Kidney (tissue), 13 donors: ENCODE measurements at regions not wholly inside any gene's neighbourhood (a gene's known extent, or its start where the extent isn't known, plus 50 kb on each side); places are given as distances from the start of the nearest gene placed in this dataset.
A peak's percentile ranks its signal among the peaks of the same experiment; 100 is the strongest.

Source experiments
- DNase-seq, 5 donors: peaks; one replicate each; pipeline ENCODE4 v3.0.0-alpha.2; 2013 to 2020
- FAIRE-seq: peaks from 2 replicates; lab custom pipeline; 2012; peaks lifted over from hg19 to GRCh38; lab: Jason Lieb, UNC
- H3K27ac ChIP-seq, 2 donors: one replicate each; pipeline ENCODE4 v1.7.0; 2013; ENCODE audit warnings: low read depth in 2 of 2, low read length in 2 of 2, inconsistent platforms in 1 of 2
- H3K27me3 ChIP-seq: one replicate; pipeline ENCODE4 v1.7.1; 2013; ENCODE audit warnings: low read length, inconsistent platforms; ENCODE audit not compliant: control insufficient read depth, insufficient read depth
- H3K36me3 ChIP-seq, 3 donors: one replicate each; pipeline versions ENCODE4 v1.7.0 to v1.7.1; 2013; ENCODE audit warnings: low read length in 3 of 3, control low read depth in 1 of 3, inconsistent platforms in 1 of 3; ENCODE audit not compliant: insufficient read depth in 3 of 3, control insufficient read depth in 2 of 3
- H3K4me1 ChIP-seq, 3 donors: one replicate each; pipeline versions ENCODE4 v1.7.0 to v1.7.1; 2013; ENCODE audit warnings: low read length in 3 of 3, inconsistent platforms in 1 of 3, low read depth in 1 of 3; ENCODE audit not compliant: control insufficient read depth in 2 of 3, insufficient read depth in 2 of 3
- H3K4me3 ChIP-seq, 3 donors: one replicate each; pipeline versions ENCODE4 v1.7.0 to v1.8.1; 2013; ENCODE audit warnings: low read length in 3 of 3, control low read depth in 1 of 3, inconsistent platforms in 1 of 3
- H3K9ac ChIP-seq, 3 donors: one replicate each; pipeline versions ENCODE4 v1.7.0 to v1.7.1; 2013; ENCODE audit warnings: low read length in 3 of 3, control low read depth in 1 of 3, inconsistent platforms in 1 of 3
- H3K9me3 ChIP-seq, 3 donors: one replicate each; pipeline versions ENCODE4 v1.7.0 to v1.7.1; 2013; ENCODE audit warnings: low read length in 3 of 3, control low read depth in 1 of 3, inconsistent platforms in 1 of 3; ENCODE audit not compliant: control insufficient read depth in 2 of 3, insufficient read depth in 1 of 3
- intact Hi-C: fragments of 100-400 bp; cut with DNase I; formaldehyde crosslinking; loops from one replicate; pipeline ENCODE4 v1.11.1; 2022
- TF ChIP-seq, protein P1 (sequence below): IDR thresholded peaks from 3 replicates; pipeline ENCODE4 v1.5.1; 2012; ENCODE audit warnings: mild to moderate bottlenecking, moderate library complexity, borderline replicate concordance; ENCODE audit not compliant: insufficient read depth; ENCODE audit errors: extremely low read depth
- donor health status: control.
- donor health status: control.
- donor health status: control.
- donor health status: control.
- donor health status: control.
- donor health status: DM: yes; HTN: yes; CAD: no.
- donor health status: Normal renal cell carcinoma (clear cell type).

DNA sequence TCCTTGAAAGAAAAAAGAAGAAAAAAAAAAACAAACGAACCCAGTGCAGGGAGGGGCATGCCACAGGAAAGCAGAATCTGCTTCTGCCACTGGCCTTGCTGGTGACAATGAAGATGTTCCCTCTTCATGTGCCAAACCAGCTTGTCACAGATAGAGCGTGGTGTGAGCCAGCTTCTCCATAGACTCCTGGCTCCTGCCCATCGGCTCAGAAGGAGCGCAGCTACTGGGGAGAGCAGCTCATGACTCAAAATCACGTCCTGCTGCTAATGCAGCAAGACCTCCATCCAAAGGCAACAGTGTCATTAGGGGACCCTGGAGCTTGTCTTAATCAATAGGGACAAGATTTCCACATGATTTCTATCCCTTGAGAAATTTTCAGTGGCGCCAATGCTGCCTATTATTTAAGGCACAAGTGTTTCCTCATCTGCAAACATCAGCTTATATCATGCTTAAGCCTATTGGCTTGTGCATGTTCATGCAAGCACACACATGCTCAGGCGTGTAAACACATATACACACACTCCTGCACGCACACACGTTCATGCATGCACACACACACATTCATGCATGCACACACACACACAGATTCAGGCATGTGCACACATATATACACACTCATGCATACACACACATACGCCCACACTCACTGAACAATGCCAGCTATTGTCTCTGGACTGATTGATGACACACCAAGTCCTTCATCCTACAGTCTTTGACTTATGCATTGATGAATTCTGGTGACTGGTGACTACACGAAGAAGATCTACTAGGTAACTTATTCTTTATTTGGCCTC is 682.0 kb upstream of the ID2 start:
- intact Hi-C loops: no loop called here
- no peak overlapping the region for H3K4me3 ChIP-seq
- no peaks in the 10 kb centered on the region for H3K27me3 ChIP-seq
- H3K36me3 ChIP-seq: no peaks in the 10 kb centered on the region
- FAIRE-seq (no peak), DNase-seq (no peak)
- TF ChIP-seq, protein P1, sequence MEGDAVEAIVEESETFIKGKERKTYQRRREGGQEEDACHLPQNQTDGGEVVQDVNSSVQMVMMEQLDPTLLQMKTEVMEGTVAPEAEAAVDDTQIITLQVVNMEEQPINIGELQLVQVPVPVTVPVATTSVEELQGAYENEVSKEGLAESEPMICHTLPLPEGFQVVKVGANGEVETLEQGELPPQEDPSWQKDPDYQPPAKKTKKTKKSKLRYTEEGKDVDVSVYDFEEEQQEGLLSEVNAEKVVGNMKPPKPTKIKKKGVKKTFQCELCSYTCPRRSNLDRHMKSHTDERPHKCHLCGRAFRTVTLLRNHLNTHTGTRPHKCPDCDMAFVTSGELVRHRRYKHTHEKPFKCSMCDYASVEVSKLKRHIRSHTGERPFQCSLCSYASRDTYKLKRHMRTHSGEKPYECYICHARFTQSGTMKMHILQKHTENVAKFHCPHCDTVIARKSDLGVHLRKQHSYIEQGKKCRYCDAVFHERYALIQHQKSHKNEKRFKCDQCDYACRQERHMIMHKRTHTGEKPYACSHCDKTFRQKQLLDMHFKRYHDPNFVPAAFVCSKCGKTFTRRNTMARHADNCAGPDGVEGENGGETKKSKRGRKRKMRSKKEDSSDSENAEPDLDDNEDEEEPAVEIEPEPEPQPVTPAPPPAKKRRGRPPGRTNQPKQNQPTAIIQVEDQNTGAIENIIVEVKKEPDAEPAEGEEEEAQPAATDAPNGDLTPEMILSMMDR: no peak
- H3K9ac ChIP-seq: no peak overlapping the region
- no peak overlapping the region for H3K27ac ChIP-seq
- no peaks in the 10 kb centered on the region for H3K9me3 ChIP-seq
- H3K4me1 ChIP-seq: no peaks in the 10 kb centered on the region

DNA sequence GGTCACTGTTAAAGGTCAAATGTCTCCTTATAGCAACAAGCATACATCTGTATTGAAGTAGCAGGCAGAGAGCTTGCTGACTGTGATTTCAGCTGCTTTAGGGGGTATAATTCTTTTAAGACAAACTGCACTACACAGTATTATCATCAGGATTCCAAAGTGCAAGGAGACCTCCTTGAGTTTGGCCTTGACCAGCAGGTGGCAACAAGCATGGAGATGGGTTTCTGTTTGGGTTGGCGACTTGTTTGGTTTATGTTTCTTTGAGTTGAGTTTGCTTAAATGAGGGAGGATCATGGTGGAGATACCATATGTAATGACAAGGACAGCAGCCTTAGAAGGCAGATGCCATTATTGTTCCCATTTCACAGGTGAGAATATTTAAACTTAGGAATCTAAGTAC is 681.0 kb upstream of the ID2 start:
- TF ChIP-seq, protein P1: peak; percentile 23
- Histone ChIP-seq H3K9ac (no peak overlapping the region), H3K27ac (no peak overlapping the region), H3K4me1 (no peaks in the 10 kb centered on the region), H3K27me3 (no peaks in the 10 kb centered on the region), H3K4me3 (no peak overlapping the region), H3K36me3 (no peaks in the 10 kb centered on the region), H3K9me3 (no peaks in the 10 kb centered on the region)
- DNase-seq (no peak), FAIRE-seq (no peak)
- intact Hi-C loops: no loop called here

DNA sequence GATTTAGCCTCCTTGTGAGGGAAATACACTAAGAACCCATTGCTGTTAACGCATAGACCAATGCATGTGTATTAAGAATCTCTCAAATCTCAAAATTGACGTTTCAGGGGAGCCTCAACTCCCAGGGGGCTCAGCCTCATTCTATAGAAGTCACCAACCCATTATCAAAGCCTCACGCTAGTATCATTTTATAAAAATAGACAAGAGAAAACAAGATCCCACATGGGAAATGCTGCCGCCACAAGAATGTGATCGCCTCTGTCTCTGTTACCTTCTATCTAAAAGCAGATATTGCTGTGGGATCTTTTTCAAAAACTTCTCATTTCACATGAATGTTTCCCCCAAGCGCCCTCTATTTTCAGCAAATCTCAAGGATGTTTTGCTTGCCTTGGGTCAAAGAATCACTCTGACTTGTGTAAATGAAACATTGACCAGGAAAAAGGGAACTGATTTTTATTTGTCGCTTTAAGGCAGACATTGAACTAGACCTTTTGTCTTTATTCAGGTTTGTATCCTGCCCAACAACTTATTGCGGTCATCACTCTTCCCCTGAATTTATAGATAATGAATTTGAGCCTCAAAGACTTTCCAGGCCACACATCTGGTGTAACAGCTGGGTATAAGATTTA is 679.0 kb upstream of the ID2 start:
- no peaks in the 10 kb centered on the region for H3K27me3 ChIP-seq
- no peak overlapping the region for H3K9ac ChIP-seq
- no peaks in the 10 kb centered on the region for H3K9me3 ChIP-seq
- H3K4me3 ChIP-seq: no peak overlapping the region
- H3K4me1 ChIP-seq: no peaks in the 10 kb centered on the region
- FAIRE-seq (no peak), DNase-seq (no peak)
- intact Hi-C loops: no loop called here
- H3K27ac ChIP-seq: no peak overlapping the region
- TF ChIP-seq, protein P1: no peak
- no peaks in the 10 kb centered on the region for H3K36me3 ChIP-seq
